ENCODE measurements at regions not wholly inside any gene's neighbourhood (a gene's known extent, or its start where the extent isn't known, plus 50 kb on each side); places are given as distances from the start of the nearest gene placed in this dataset.

DNA sequence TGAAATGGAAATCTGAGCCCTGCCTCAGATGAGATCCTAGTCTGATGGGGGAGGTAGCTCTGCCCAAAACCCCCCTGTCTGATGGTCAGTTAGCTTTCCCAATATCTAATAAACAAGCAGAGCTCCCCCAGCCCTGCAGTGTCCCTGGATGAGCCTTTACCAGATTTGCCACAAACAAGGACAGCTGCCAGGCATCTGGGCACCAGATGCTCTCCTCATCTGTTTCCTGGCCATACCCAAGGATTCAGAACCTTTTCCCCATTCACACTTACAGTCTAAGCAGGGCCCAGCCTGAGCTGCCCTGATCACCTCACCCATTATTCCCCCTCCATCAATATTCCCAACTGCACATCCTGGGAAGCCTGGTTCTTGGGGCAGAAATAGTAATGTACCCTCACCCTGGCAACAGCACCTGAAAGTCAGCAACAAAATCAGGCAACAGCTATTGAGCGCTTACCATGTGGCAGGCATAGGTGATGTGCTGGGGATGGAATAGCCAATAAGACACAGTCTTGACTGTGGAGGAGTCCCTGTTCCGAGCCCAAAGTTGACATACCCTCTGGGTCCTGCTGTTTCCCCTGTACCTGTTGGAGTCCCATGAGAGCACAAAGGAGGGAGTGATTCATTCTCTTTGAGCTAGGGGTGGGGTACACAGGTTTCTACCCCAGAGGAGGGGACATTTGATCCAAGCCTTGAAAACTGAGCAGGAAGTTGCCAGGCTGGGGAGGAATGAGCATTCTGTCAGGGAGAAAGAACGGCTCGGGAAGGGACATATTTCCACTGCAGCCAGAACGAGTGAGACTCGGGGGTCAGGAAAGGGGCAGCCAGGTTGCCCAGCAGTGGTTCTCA lies 147.4 kb downstream of the TMEM132E start (continued):
- no peak for TF ChIP-seq ZNF547 (CRISPR knock-in tag; IDR thresholded peaks at IDR 0.05)
- TF ChIP-seq KLF11 (CRISPR knock-in tag; IDR thresholded peaks at IDR 0.05) = no peak
- TF ChIP-seq ZNF839 (CRISPR knock-in tag; IDR thresholded peaks at IDR 0.05; ENCODE audit: borderline replicate concordance) = no peak

GRCh38 chr17:34725725-34726124 lies 146.3 kb downstream of the TMEM132E start:
- ChIA-PET POLR2A (no interaction called here), CTCF (ENCODE audit: low intra/inter-chr PET ratio, low total read pairs) (no interaction called here)
- Histone ChIP-seq H3K9ac (ENCODE audit: insufficient read depth, low read depth, low read length) (no peak overlapping the region), H2AFZ (ENCODE audit: low read length) (no peak overlapping the region), H3K4me1 (ENCODE audit: insufficient read depth, low read length) (no peaks in the 10 kb centered on the region), H3K9me3 (ENCODE audit: low read length) (no peaks in the 10 kb centered on the region), H3K36me3 (replicated peaks in 1 of 2; ENCODE audit: control insufficient read depth in 1 of 2, insufficient read depth in 2 of 2, low read length in 2 of 2) (no peaks in the 10 kb centered on the region), H3K27ac (ENCODE audit: extremely low read length, insufficient read depth, low read length) (no peak overlapping the region), H3K27me3 (ENCODE audit: control insufficient read depth in 1 of 2, insufficient read depth in 2 of 2, low read length in 2 of 2) (peaks cover 0 to 3% of the 10 kb centered on the region in 2 experiments; a peak in 1 of 5 replicates), H4K20me1 (ENCODE audit: insufficient read depth, low read length) (no peaks in the 10 kb centered on the region), H3K79me2 (ENCODE audit: insufficient read depth, low read length) (no peaks in the 10 kb centered on the region), H3K4me2 (ENCODE audit: low read depth, low read length) (no peak overlapping the region), H3K4me3 (replicated peaks in 1 of 3; ENCODE audit: insufficient read depth in 1 of 3, low read depth in 2 of 3, low read length in 3 of 3) (no peak overlapping the region)
- DNase-seq (ENCODE audit: low spot score) (no peak), FAIRE-seq (no peak), ATAC-seq (no peak)
- no TSS peak for BruUV-seq (replicated peaks)
- in situ Hi-C loops (cut with HindIII; ENCODE audit: extremely low pct_ligation_motif_present, low pct_unique_long_range_greater_than_20kb) (no loop called here), intact Hi-C loops (cut with micrococcal nuclease; ENCODE audit: unreplicated experiment) (no loop called here)
- 0% methylated on average over 3 of the region's 3 CpGs for WGBS (ENCODE audit: low lambda C conversion rate)
- TF ChIP-seq ATF3 (CRISPR knock-in tag; IDR thresholded peaks at IDR 0.05) = no peak
- TF ChIP-seq ZNF788 (CRISPR knock-in tag; IDR thresholded peaks at IDR 0.05; ENCODE audit: borderline replicate concordance) = no peak
- TF ChIP-seq, protein P1, sequence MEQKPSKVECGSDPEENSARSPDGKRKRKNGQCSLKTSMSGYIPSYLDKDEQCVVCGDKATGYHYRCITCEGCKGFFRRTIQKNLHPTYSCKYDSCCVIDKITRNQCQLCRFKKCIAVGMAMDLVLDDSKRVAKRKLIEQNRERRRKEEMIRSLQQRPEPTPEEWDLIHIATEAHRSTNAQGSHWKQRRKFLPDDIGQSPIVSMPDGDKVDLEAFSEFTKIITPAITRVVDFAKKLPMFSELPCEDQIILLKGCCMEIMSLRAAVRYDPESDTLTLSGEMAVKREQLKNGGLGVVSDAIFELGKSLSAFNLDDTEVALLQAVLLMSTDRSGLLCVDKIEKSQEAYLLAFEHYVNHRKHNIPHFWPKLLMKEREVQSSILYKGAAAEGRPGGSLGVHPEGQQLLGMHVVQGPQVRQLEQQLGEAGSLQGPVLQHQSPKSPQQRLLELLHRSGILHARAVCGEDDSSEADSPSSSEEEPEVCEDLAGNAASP (CRISPR knock-in tag; IDR thresholded peaks at IDR 0.05; ENCODE audit: borderline replicate concordance) = no peak
- no peak for TF ChIP-seq MXI1 (IDR thresholded peaks at IDR 0.05; ENCODE audit: borderline replicate concordance, low read depth, low read length)
- no peak for TF ChIP-seq HNF1B (CRISPR knock-in tag; IDR thresholded peaks at IDR 0.05)
- TF ChIP-seq CENPX (CRISPR knock-in tag; IDR thresholded peaks at IDR 0.05) = no peak
- no peak for TF ChIP-seq GFI1 (CRISPR knock-in tag; IDR thresholded peaks at IDR 0.05; ENCODE audit: borderline replicate concordance)
- TF ChIP-seq YY1 (IDR thresholded peaks at IDR 0.05; ENCODE audit: insufficient read depth, insufficient replicate concordance, low read depth, low read length) = no peak
- TF ChIP-seq, protein P2, sequence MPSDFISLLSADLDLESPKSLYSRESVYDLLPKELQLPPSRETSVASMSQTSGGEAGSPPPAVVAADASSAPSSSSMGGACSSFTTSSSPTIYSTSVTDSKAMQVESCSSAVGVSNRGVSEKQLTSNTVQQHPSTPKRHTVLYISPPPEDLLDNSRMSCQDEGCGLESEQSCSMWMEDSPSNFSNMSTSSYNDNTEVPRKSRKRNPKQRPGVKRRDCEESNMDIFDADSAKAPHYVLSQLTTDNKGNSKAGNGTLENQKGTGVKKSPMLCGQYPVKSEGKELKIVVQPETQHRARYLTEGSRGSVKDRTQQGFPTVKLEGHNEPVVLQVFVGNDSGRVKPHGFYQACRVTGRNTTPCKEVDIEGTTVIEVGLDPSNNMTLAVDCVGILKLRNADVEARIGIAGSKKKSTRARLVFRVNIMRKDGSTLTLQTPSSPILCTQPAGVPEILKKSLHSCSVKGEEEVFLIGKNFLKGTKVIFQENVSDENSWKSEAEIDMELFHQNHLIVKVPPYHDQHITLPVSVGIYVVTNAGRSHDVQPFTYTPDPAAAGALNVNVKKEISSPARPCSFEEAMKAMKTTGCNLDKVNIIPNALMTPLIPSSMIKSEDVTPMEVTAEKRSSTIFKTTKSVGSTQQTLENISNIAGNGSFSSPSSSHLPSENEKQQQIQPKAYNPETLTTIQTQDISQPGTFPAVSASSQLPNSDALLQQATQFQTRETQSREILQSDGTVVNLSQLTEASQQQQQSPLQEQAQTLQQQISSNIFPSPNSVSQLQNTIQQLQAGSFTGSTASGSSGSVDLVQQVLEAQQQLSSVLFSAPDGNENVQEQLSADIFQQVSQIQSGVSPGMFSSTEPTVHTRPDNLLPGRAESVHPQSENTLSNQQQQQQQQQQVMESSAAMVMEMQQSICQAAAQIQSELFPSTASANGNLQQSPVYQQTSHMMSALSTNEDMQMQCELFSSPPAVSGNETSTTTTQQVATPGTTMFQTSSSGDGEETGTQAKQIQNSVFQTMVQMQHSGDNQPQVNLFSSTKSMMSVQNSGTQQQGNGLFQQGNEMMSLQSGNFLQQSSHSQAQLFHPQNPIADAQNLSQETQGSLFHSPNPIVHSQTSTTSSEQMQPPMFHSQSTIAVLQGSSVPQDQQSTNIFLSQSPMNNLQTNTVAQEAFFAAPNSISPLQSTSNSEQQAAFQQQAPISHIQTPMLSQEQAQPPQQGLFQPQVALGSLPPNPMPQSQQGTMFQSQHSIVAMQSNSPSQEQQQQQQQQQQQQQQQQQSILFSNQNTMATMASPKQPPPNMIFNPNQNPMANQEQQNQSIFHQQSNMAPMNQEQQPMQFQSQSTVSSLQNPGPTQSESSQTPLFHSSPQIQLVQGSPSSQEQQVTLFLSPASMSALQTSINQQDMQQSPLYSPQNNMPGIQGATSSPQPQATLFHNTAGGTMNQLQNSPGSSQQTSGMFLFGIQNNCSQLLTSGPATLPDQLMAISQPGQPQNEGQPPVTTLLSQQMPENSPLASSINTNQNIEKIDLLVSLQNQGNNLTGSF (CRISPR knock-in tag; IDR thresholded peaks at IDR 0.05) = no peak
- no peak for TF ChIP-seq ZFP36L1 (CRISPR knock-in tag; IDR thresholded peaks at IDR 0.05)
